Posterior vena cava (tissue), 2 donors: ENCODE measurements at regions not wholly inside any gene's neighbourhood (a gene's known extent, or its start where the extent isn't known, plus 50 kb on each side); places are given as distances from the start of the nearest gene placed in this dataset.
"Not testable (repeated sequence)": the region's sequence is repeated elsewhere in the genome, so short reads cannot be mapped to it uniquely, and the experiment has no call there.

Experiments
- DNase-seq: peaks from one replicate; pipeline ENCODE4 v3.0.0-alpha.2; 2020; ENCODE audit warnings: low spot score
- intact Hi-C, 2 donors: fragments of 100-400 bp; cut with DNase I; formaldehyde crosslinking; loops; one replicate each; pipeline versions ENCODE4 v1.14.1 to v1.14.2; 2022 to 2023
- donor health status: DM: yes; HTN: yes; CAD: no.
- donor health status: DM: yes; HTN: yes; CAD: no.

DNA sequence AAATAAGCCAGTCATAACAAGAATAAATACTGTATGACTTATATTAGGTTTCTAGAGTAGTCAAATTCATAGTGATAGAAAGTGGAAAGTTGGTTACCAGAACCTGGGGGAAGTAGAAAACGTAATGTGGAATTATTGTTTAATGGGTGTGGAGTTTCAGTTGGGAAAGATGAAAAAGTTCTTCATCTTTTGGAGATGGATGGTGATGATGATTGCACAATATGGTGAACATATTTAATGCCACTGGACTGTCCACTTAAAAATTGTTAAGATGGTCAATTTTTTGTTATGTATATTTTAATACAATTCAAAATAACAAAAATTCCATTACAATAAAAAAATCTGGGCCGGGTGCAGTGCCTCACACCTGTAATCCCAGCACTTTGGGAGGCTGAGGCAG, 289.6 kb downstream of the ZIC3 start:
- no peak for DNase-seq
- intact Hi-C loops = no loop called here

DNA sequence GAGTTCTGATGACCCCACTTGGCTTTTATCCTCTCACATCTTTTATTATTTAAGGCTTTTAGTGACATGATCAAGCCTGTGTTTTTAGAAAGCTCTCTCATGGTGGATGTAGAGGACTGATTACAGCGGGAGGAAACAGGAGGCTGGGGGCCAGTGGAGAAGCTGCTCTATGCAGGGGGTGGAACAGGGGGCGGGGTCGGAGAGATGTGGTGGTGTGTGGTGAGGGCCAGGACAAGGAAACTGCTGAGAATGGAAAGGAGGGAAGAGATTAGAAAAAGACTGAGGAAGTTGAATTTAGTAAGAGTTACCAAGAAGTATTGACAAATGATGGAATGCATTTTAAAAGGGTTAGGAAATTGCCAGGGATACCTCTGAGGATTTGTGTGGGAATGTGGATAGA, 292.2 kb downstream of the ZIC3 start:
- no peak for DNase-seq
- intact Hi-C loops = no loop called here

DNA sequence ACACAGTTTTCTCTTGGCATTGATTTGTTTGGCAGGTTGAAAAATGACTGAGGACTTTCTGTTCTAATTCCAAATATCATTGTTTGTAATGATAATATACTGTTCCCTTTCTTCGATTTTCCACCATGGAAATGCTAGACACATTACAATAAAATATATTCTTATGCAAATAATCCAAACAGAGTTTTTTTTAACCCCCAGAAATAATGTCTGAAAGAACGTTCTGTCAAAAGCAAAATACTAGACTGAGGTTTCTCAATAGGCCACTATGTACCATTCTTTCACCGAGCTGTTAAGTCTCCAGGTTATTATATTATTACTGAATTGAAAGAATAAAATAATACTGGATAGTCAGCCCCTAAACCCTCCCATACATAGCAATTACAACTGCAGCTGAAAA, 312.5 kb downstream of the ZIC3 start:
- DNase-seq = no peak
- intact Hi-C loops = no loop called here

DNA sequence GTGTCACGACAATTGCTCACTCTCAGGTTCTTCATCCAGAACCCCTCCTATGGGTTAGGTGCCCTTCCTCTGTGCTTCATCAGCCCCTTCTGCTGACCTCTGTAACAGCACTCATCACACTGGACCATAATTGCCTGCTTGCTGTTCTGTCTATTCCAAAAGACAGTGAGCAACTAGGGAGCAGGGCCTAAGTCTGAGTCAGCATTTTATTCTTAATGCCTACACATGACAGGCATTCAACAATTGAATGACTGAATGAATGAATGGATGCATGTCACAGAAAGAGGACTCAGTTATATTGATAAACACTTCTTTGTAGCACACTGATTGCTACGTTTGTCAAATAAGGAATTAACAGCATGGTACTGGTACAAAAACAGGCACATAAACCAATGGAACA, 317.0 kb downstream of the ZIC3 start:
- intact Hi-C loops = no loop called here
- no peak for DNase-seq

DNA sequence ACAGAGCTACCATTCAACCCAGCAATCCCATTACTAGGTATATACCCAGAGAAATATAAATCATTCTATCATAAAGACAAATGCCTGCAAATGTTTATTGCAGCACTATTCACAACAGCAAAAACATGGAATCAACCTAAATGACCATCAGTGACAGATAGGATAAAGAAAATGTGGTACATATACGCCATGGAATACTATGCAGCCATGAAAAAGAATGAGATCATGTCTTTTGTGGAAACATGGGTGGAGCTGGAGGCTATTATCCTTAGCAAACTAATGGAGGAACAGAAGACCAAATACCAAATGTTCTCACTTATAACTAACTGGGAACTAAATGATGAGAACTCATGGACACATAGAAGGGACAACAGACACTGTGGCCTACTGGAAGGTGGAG, 318.9 kb downstream of the ZIC3 start:
- DNase-seq, intact Hi-C loops: not testable (repeated sequence)

DNA sequence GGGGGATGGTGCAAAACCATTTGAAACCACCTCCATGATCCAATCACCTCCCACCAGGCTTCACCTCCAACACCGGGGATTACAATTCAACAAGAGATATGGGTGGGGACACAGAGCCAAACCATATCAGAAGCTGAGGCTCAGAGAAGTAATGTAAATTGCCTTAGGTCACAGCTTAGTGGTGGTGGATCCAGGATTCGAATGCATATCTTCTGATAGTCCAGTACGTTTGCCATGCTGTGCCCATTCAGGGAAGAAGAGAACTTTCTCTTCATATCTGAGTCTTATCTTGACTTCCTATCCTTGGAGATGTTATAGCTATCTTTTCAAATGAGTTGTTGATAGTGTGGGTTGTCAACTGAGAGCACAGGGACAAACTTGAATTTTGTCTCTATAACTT, 325.5 kb downstream of the ZIC3 start:
- intact Hi-C loops = no loop called here
- no peak for DNase-seq

DNA sequence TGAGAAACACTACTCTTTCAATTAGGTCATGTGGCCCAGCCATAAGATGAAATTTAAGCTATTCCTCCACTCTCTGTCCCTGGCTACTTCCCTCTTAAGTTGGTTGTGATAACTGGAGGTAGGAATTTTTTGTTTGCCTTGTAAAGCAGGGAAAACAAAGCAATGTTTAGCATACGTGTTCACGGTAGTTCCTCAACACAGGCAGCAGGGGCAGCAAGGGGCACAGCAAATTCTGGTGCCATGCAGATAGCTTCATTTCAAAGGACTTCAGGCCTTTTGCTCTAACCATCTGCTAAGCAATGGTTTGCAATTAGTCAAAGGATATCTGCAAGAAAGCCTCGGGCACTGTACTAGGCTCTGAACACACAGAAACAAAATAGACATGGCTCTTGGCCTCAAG, 330.2 kb downstream of the ZIC3 start:
- DNase-seq = no peak
- intact Hi-C loops = no loop called here

DNA sequence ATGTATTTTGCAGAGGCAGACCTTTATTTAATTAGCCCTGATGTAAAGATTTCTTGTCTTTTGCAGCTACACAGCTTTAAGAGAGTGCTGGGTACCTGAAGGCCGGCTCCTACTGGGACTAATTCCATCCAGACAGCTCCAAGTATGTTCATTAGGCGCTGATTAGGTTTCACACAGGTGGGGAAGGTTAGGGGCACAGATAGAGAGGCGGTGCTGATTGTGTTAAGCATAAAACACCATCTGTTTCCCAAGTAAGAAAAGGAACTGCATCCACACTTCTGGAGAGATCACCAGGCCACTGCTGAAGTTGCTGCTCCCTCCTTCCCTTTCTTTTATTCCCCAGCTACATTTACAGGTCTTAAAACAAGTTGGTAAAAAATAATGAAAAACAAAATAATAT, 349.5 kb downstream of the ZIC3 start:
- intact Hi-C loops = no loop called here
- no peak for DNase-seq

DNA sequence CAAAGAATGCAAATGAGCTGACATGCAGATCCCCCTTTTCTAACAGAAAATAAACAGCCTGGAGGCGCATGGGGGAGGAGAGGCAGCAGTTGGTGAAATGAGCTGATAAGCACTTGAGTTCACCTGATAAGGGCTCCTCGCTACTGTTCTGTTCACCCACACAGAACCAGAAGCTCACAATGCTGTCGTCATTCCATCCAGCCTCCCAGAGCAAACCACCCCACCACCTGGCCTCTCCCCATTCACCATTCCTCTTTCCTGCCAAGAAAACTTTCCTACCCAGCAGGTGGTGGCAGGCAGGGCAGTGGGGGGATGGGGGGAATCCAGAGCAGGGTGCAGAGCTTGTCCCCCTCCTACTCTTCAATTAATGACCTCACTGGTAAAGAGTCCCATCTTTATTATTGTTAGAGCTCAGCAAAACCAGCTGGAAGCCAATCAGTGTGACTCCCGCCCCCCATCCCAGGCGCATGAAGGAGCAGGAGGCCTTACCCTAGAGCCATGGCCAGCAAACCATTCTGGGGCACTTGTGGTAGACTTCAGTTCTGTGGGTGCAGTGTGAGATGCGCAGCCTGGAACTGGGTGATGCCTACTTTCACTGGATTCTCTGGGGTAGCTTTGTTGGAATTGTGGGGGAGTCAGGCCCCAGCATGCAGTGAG, 350.3 kb downstream of the ZIC3 start:
- no peak for DNase-seq
- intact Hi-C loops = no loop called here

DNA sequence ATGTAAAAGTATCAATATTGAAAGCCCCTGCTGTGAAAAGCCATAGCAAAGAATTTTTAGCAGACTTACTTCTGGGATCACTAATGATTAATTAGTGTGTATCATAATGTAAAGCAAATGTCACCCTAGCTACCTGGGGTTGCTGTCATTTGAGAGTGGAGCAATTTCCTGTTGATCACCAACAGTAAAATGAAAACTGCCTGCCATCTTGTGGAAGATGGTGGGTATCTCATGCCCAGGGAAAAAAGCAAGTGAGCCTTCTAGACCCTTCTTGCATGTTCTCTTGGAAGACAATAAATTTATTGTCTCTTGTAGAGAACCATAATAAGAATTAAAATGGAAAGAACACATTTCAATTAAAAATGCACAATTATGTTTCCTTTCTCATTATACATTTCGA, 360.2 kb downstream of the ZIC3 start:
- no peak for DNase-seq
- intact Hi-C loops = no loop called here

DNA sequence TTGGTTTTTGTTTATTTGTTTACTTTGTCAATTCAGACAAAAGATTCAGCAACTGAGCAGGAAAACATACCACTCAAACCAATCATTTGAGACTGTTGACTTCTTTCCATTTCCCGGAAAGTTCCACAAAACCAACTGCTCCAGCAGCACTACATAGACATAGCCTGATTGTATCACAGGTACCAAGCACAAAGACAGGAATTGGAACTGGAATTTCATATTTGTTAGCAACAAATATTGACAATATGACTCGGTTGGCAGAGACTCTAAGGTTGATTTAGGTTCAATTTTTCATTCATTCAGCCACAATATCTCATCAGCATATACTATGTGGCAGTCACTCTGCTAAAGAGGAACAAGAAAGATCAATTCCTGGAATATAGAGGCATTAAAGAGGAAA, 364.0 kb downstream of the ZIC3 start:
- intact Hi-C loops = no loop called here
- DNase-seq = no peak

DNA sequence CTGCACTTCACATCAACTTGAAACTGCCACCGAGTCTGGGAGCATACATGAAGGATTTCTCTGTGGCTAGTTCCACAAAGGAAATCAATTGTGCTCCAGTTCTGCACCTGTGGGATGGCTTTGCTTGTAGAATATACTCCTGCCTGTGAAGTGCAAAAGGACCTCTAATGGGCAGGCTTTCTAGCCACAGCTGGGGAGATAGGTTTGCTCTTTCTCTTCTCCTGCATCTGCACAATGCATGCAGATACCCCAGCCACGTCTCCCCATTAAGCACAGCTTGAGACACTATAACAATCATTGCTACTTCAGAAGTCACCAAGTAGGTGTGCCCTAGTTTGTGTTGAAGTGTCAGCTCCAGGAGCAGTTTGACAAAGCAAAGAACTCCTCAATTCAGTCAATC, 364.6 kb downstream of the ZIC3 start:
- DNase-seq = no peak
- intact Hi-C loops = no loop called here

DNA sequence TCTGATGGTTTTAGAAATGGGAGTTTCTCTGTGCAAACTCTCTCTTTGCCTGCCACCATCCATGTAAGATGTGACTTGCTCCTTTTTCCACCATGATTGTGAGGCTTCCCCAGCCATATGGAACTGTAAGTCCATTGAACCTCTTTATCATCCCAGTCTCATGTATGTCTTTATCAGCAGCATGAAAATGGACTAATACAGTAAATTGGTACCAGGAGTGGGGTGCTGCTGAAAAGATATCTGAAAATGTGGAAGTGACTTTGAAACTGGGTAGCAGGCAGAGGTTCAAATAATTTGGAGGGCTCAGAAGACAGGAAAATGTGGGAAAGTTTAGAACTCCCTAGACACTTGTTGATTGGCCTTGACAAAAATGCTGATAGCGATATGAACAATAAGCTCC, 368.3 kb downstream of the ZIC3 start:
- DNase-seq, intact Hi-C loops: not testable (repeated sequence)

DNA sequence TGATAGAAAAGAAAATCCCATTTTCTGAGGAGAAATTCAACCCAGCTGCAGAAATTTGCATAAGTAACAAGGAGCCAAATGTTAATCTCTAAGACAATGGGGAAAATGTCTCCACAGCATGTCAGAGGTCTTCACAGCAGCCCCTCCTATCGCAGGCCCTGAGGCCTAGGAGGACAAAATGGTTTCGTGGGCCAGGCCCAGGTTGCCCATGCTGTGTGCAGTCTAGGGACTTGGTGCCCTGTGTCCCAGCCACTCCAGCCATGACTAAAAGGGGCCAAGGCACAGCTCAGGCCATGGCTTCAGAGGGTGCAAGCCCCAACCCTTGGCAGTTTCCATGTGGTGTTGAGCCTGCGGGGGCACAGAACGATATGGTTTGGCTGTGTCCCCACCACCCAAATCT, 369.0 kb downstream of the ZIC3 start:
- intact Hi-C loops = not testable (repeated sequence)
- peak; percentile 57 for DNase-seq

DNA sequence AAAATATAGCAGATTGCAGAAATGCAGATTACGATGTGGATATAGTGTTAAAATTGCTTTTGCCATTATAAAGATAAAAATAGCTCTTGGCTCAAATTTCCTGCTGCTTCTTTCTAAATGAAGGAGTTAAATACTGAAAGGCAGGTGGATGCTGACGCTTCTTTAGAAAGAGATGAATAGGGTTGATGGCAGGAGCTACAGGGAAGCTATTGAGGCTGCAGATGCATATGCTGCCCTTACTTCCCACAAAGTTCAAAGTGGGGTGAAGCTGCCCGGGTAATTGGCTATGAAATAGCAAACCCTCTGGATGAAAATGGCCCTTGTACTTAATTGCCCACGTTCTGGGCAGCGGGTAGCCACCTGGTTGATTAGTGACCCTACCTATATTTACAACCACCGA, 379.5 kb downstream of the ZIC3 start:
- intact Hi-C loops = no loop called here
- no peak for DNase-seq

DNA sequence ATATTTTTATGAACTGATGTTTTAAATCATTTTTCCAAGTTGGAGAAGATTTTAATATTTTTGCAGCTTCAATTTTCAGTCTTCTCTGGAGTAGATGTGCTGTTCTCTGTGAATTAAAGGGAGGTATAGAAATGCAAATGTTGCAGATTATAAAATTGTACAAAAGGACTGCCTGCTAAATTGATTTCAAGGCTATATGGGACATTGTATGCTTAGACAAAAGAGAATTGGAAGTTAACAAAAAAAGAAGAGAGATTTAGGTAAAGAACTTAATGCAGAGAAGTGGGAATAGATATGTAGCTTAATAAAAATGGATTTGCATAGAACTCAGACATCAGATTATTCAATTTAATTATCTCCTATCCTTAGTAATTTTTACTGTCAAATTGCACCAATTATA, 403.3 kb downstream of the ZIC3 start:
- intact Hi-C loops = no loop called here
- DNase-seq = no peak

DNA sequence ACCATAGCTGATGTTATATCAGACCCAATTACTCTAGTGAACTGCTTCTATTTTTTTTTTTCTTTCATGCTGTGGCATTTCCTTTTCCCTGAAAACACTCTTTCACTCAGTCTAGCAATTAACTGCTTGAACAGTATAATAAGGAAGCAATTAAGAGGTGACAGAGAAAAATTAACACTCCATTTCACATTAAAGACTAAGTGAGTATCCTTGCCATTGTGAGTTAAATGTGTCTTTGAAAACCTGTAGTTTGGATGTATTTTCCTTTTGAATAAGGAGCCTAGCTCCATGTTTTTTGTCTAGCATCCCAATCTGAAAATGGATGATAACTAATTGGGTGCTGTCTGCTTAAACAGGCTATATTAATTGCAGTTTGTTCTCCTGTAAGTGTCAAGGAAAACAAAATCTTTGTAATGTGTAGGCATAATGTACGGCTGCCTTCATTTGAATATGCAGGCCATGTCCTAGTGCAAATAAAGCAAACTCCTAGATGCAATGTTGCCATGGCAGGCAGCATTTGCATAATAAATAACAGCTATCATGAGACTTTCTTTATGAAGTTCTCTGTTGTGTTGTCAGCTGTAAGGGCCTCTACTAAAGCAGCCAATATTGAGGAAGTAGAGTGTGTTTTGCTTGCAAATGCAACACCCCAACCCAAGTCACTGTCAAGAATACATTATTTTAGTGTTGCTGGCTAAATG, 416.7 kb downstream of the ZIC3 start:
- intact Hi-C loops = no loop called here
- DNase-seq = no peak

DNA sequence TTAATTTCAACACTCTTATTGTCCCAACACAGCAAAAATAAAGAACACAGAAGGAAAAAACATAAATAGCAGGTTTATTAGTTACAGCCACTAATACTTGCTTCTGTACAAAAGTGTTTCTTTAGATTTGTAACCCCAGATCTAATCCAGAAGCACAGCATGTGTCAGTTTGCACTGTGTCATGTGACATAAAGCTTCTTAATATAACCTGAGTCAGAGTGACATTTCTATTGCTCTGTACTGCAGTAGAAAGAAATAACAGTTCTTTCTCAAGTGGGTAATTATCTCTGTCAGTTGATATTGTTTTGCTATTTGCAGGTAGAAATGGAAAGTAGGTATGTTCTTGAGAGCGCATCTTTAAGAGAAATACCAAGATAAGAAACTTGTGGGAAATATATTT, 422.5 kb downstream of the ZIC3 start:
- intact Hi-C loops = no loop called here

DNA sequence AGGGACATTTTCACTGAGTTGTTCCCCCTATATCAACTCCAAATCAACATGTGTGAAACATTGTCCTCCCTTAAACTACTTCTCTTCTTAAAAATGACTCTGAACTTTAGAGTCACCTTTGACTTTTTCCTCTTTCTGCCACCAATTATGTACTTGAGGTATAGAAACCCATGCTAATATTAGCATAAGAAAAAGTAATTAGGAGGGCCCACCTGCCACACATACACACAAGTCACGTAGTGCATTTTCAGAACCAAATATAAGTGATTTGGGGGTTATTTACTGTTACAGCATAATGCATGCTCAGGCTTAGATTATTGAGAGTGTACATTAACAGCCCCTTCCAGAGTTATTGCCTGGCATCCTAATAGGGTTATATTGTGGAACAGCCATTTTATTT, 432.7 kb downstream of the ZIC3 start:
- DNase-seq = no peak
- intact Hi-C loops = no loop called here

More for the DNA sequence above, 422.5 kb downstream of the ZIC3 start:
- no peak for DNase-seq

DNA sequence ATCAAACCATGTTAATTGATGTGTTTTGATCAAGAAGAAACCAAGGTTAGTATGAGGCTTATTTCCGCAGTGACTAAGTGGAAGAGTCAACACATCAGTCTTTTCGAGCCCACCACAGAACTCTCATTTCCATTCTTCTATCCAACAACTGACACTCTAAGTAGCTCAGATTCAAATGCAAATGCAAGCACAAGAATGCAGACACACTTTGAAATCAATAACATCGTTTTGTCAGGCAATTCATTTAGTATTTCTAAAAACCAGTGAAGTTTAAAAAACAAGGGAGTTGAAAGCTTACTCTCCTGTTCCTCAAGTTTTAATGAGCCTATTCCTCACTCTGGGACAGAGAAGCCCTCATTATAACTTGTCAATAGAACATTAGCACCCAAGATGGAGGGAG, 433.1 kb downstream of the ZIC3 start:
- intact Hi-C loops = no loop called here
- DNase-seq = no peak

DNA sequence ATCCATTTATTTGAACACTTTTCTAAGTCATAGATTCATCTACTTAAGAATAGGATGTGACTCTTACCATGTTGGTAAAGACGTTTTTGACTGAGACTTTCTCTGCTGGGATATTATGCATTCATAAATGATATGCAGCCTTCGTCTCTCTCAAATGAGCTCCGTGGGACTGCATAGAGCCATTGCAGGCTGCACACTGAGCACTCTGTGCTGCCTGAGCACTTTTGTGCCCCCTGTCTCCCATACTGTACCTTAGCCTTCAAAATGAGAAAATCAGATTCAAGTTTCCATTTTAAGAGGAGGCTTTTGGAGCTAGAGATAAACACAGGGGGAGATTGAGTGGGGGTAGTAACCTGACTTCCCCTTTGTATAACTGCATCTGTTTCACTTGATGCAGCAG, 433.6 kb downstream of the ZIC3 start:
- intact Hi-C loops = no loop called here
- no peak for DNase-seq

DNA sequence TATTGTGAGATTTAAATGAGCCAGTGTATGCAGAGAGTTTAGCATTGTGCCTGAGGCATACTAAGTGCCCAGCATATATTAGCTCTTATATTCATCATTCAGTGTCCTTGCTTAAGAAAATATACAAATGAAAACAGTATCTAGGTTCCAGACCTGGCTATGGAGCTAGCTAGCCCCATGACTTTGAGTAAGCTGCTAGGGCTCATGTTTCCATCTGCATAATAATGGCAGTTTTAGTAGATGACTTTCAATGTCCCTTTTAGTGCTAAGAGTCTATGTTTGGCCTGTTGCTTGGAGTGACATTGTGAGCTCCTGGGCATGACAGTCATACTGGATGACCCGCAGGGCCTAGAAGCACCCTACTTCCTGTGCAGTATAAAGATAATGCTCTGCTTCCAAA, 435.3 kb downstream of the ZIC3 start:
- intact Hi-C loops = no loop called here
- DNase-seq = no peak
